ENCODE measurements at regions not wholly inside any gene's neighbourhood (a gene's known extent, or its start where the extent isn't known, plus 50 kb on each side); places are given as distances from the start of the nearest gene placed in this dataset.
"Not testable (repeated sequence)": the region's sequence is repeated elsewhere in the genome, so short reads cannot be mapped to it uniquely, and the experiment has no call there.

DNA sequence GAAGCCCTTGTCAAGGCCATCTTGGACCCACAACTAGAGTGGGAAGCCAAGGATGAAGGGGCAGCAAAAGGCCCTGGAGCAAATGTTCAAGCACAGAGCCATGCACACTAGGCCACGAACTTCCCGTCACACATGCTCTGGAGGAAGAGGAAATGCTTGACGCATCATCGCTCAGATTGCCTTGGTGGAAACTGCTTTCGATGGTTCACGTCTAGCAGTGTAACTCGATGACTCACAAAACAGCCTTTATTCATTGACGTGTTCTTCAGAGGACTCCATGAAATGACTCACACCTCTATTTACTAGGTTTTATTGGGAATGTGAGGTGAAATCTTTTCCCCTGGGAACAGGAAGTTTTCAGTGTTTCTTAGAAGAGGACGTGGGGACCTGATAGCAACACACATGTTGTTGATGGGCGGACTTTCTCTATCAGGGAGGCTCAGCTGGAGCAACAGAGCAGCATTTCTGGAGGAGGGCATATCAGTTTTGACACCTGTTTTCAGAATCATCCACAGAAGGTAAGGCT, 79.8 kb upstream of the FLT1 start:
- DNase-seq (ENCODE audit: low read depth), result peak; percentile 99

- DNase-seq (ENCODE audit: low read depth), result no peak
Observed at GRCh38 chr13:28573595-28574373, 78.9 kb upstream of the FLT1 start.

- no peak for DNase-seq (ENCODE audit: low read depth)
Observed at GRCh38 chr13:28572871-28573270, 77.9 kb upstream of the FLT1 start.

DNA sequence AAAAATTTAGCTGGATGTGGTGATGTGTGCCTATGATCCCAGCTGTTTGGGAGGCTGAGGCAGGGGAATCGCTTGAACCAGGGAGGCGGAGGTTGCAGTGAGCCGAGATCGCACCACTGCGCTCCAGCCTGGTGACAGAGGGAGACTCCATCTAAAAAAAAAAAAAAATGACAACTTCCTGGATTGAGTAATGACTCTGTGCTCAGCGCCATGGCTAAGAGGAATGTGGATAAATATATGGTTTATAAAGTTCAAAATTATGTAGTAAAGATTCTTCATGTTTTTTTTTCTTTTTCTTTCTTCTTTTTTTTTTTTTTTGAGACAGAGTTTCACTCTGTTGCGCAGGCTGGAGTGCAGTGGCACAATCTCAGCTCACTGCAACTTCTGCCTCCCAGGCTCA, 75.4 kb upstream of the FLT1 start:
- not testable (repeated sequence) for DNase-seq (ENCODE audit: low read depth)

GRCh38 chr13:28569886-28570285, 75.0 kb upstream of the FLT1 start:
- no peak for DNase-seq (ENCODE audit: low read depth)

GRCh38 chr13:28568286-28568685, 73.4 kb upstream of the FLT1 start:
- no peak for DNase-seq (ENCODE audit: low read depth)

- no peak for DNase-seq (ENCODE audit: low read depth)
Observed at GRCh38 chr13:28566891-28567290, 72.0 kb upstream of the FLT1 start.

DNA sequence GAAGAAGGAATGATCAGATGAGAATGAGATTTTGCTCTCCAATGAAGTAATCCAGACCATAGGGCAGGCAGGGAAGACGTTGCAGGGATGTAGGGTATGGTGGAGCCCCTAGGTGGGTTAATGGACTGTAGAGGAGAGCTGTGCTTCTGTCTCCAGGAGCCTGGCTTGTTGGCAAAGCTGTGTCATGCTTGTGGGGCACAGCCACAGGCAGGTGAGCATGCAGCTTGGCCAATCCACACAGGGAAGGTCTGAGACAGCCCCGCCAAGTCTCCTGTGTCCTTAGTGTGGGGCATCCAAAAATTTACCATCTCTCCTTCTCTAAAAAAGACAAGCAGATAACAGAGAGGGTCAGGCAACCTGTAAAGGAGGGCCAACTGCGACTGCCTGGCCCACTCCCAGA, 71.4 kb upstream of the FLT1 start:
- DNase-seq (ENCODE audit: low read depth), result no peak

DNA sequence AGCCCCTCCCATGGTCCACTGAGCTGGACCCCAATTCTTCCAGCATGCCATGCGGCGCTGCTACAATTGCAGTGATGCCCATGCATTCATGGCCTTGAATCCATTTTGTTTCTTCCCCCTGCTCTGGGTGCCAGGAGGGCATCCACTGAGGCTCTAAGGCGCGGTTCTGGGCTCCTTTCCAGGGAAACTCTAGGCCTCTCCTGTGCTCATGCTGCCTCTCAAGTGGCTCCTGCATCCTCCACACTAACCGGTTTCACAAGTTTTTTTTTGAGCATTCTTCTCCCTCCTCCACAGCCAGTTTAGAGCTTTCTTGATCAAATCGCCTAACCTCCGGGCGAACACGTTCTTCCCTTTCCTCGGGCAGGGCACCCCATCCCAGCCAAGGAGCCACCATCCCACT, 69.1 kb upstream of the FLT1 start:
- no peak for DNase-seq (ENCODE audit: low read depth)

DNA sequence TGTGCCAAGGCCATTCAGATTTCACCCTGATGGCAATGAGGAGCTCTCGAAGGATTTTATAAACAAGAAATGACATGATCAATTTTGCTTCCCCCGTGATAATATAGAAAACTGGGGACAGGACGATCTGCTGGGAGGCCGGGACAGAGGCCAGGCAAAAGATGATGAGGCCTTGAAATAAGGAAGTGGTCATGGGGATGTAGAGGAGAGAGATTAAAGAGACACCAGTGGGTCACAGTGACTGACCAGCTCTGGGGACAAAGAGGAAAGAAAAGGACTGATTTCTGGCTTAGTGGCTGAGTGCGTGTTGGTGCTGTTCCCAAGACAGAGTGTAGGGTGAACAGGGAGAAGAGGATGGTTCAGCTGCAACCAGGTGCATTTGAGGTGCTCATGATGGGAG, 68.7 kb upstream of the FLT1 start:
- DNase-seq (ENCODE audit: low read depth), result no peak

- DNase-seq (ENCODE audit: low read depth), result no peak
Observed at GRCh38 chr13:28560612-28561011, 65.7 kb upstream of the FLT1 start.

- no peak for DNase-seq (ENCODE audit: low read depth)
Observed at GRCh38 chr13:28559636-28560259, 64.8 kb upstream of the FLT1 start.

DNA sequence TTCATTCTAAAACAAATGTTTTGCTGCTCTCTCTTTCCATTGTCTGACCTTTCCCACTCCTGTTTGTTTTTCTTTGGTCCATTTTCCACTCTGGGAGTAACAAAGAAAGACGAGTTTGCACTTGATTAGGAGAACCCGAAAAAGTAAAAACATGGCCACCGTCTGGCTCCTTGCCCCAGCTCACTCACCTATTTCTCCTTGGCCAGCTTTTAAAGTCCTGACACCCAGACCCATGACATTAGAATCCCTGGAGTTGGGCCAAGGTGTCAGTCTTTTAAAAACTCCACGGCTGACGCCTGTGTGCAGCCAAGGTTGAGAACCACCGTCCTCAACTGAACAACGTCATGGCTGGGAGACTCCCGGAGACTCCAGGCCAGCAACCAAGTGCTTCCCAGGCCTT, 63.6 kb upstream of the FLT1 start:
- DNase-seq (ENCODE audit: low read depth), result no peak

DNA sequence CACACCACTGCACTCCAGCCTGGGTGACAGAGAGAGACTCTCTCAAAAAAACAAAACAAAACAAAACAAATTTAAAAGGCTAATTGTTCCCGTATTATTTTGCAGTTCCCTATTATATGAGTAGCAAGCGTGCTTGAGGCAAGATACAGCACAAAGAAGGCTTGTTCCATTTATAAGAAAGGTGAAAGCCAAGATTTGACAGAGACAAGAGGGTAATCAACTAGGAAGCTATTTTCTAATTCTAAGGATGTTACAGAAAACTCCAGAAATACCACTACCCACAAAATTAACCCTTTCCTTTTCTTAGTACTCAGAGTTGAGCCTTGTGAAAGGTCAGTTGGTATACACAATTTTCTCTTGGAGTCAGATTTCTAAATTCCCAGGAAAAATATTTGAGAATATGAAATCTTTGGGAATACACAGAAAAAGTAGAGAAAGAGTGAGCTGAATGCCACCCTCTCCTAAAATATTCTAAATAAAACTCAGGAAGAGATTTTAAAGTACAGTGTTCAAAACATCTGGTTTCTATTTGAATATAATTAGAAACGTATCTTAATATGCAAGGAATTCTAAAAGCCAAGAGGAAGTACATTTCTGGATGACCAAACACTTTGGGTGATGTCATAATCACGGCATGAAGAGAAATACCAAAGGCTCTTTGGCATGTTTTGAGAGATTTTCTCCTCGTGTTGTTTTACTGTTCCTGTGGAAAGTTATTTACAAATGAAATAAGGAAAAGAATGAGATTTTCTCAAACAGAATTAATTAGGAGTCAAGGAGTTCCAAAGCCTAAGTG, 63.0 kb upstream of the FLT1 start:
- DNase-seq (ENCODE audit: low read depth), result no peak

DNA sequence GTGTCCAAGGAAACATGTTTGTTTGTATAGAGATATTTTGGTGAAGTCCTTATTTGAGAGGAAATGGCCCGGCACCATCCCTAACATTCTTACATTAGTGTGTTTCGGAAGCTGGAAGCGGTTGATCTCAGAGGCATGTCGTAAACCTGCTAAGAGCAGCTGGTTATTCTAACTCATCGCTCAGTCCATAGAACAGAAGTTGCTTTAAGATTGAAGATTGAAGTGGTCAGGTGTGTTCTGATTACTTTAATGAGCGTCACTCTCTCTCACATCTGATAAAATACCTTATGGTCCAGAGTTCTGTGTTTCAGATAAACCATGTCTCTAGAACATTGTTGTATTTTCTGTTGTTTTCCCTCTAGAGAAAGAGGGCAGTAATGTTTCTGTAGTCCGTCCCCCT, 60.2 kb upstream of the FLT1 start:
- DNase-seq (ENCODE audit: low read depth), result no peak

GRCh38 chr13:28553971-28554370, 59.0 kb upstream of the FLT1 start:
- no peak for DNase-seq (ENCODE audit: low read depth)

DNA sequence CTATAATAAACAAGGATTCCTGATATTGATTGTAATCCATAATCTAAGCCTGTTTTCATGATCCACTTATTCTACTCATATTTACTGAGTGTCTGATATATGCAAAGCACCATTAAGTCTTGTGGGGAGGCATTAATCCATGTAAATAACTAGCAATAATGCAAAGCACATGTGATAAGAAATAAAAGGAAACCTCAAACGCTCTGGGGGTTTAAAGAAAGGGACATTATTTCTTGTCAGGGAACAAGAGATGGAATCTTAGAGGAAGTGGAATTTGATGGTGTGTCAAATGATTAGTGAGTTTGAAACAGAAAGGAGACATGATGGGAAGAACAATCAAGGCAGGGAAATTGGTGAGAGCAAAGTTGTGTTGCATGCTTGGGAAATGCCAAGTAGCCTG, 57.4 kb upstream of the FLT1 start:
- no peak for DNase-seq (ENCODE audit: low read depth)

DNA sequence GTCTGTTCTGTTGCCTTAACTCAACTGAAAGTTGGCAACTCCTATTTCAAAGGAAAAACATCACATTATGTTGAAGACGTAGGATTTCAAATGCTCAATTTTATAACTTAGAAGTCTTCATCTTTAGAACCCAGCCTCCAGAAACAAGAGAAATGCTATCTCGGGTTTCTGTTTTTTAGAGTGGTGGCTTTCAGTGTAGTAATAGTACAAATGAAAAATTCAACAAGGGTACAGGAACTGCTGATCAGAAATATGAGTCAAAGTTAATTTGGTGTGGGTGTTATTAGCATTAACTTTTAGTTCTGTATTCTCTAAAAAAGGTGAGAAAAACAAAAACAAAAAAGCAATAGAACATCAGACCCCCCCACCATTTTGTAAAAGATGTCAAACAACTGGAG, 56.6 kb upstream of the FLT1 start:
- DNase-seq (ENCODE audit: low read depth), result no peak

GRCh38 chr13:28550721-28551497, 56.0 kb upstream of the FLT1 start:
- DNase-seq (ENCODE audit: low read depth), result no peak

GRCh38 chr13:28550091-28550490, 55.2 kb upstream of the FLT1 start:
- DNase-seq (ENCODE audit: low read depth), result no peak

DNA sequence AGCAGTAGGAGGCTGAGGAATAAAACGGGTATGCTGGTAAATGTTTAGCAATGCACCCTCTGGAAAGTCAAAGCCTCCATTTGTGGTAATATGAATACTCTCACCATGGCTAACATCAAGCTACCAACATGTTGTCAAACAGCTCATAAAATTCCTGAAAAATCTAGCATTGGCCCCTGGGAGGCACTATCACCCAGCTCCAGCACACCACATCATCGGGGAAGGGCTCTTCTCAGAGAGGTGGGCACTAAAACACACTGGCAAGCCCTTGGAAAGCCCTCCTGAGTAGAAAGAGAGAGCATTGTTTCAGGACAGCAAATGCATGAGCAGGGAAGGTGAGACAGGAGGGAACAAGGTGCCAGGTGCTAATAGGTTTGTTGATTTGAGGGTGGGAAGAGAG, 53.9 kb upstream of the FLT1 start:
- DNase-seq (ENCODE audit: low read depth), result no peak

Data from HT1080 (cell line).